GM10248 (cell line): ENCODE measurements at regions not wholly inside any gene's neighbourhood (a gene's known extent, or its start where the extent isn't known, plus 50 kb on each side); places are given as distances from the start of the nearest gene placed in this dataset.
A peak's percentile ranks its signal among the peaks of the same experiment; 100 is the strongest.
"Not testable (repeated sequence)": the region's sequence is repeated elsewhere in the genome, so short reads cannot be mapped to it uniquely, and the experiment has no call there.

Experiments used
- CTCF ChIA-PET: fragments of 300-600 bp; sonication (Branson Sonifier 250); formaldehyde crosslinking; extraction: SDS; loops from one replicate; lab custom pipeline; 2021; ENCODE audit warnings: antibody characterized with exemption; lab: Yijun Ruan, JAX
- POLR2A ChIA-PET: fragments of 350-650 bp; sonication (Branson Sonifier 250); formaldehyde crosslinking; extraction: SDS; loops from one replicate; lab custom pipeline; 2020; ENCODE audit warnings: antibody characterized with exemption; lab: Yijun Ruan, JAX
- DNase-seq: peaks from one replicate; pipeline ENCODE4 v3.0.0; 2012; ENCODE audit errors: extremely low spot score
- CTCF ChIP-seq: IDR thresholded peaks from 2 replicates; pipeline ENCODE4 v1.5.1; 2012; ENCODE audit warnings: mild to moderate bottlenecking, low read depth; ENCODE audit errors: extremely low read depth, missing control alignments, control extremely low read depth

- TF ChIP-seq CTCF = no peak
- ChIA-PET CTCF (no interaction called here), POLR2A (no interaction called here)
- no peak for DNase-seq
These were observed 194.4 kb downstream of the FAM133A start for GRCh38 chrX:93868289-93868965.

GRCh38 chrX:93874554-93874953 lies 200.5 kb downstream of the FAM133A start:
- ChIA-PET CTCF (no interaction called here), POLR2A (no interaction called here)
- no peak for DNase-seq
- peak; percentile 17 for TF ChIP-seq CTCF

GRCh38 chrX:93875621-93876282 lies 201.7 kb downstream of the FAM133A start:
- ChIA-PET CTCF (no interaction called here), POLR2A (no interaction called here)

DNA sequence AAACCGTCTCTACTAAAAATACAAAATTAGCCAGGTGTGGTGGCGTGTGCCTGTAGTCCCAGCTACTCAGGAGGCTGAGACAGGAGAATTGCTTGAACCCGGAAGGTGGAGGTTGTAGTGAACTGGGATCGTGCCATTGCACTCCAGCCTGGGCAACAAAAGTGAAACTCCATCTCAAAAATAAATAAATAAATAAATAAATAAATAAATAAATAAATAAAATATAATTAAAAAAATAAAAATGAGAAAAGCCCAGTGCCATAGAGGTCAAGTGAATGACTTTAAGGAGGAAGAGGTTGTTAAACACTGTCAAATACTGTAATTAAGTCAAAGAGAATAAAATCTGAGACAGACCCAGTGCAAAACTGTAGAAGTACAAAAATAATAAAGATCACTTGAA lies 247.0 kb downstream of the FAM133A start:
- CTCF ChIA-PET, DNase-seq, POLR2A ChIA-PET: not testable (repeated sequence)

More at GRCh38 chrX:93875621-93876282, 201.7 kb downstream of the FAM133A start:
- no peak for TF ChIP-seq CTCF
- DNase-seq = no peak

DNA sequence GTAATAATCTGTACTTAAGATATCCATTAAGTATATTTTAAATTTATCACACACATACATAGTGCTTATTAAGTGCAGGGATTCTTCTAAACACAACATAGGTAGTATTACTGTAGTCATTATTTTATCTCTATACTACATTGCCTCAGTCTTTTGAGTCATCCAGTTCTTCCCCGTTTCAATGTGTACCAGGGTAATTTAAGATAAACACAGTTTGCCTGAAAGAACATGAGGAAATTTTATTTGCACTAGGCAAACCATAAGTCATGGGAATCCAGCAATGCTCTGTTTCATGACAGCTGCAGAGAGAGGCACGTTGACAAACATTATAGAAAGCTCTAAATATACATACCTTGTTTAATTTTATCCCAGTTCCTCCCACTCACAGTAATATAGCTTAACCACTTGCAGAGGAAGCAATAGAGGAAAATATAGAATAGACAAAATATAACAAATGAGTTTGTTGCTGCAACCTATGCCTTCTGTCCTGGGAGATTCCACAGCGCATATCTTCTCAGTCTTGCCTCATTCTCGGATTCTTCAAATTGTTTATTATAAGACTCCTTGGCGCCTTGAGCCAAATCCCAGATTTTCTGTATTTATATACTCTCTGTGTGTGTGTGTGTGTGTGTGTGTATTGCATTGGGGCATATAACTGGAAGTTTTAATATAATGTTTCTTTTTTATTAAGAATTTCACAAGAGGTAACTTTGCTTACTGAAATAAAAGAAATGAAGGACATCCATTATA lies 258.6 kb downstream of the FAM133A start:
- ChIA-PET CTCF (no interaction called here), POLR2A (no interaction called here)
- no peak for DNase-seq
- no peak for TF ChIP-seq CTCF

DNA sequence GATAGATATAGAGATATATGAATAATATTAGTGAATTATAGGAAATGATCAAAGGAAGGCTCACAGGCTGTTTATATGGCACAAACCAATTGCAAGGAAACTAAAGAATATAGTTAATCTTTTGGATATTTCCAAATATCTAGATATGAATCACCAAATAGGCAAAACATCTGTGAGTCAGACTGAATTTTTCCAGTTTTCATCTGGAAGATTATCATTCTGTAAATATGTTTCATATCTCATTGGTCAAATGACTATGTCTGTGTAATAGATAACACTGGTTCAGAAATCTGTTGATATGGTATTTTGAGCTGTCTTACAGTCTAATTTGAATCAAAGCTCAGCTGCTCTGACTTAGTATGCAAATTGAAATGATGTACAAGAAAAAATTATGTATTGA lies 303.6 kb downstream of the FAM133A start:
- DNase-seq = no peak
- CTCF ChIA-PET = no interaction called here
- POLR2A ChIA-PET = no interaction called here
- no peak for TF ChIP-seq CTCF
